WERI-Rb-1 (cell line): ENCODE measurements at regions not wholly inside any gene's neighbourhood (a gene's known extent, or its start where the extent isn't known, plus 50 kb on each side); places are given as distances from the start of the nearest gene placed in this dataset.

Source experiments
- DNase-seq: peaks from one replicate; pipeline ENCODE4 v3.0.0-alpha.2; 2020
- H3K27ac ChIP-seq: fragments of 250-450 bp; sonication (Bioruptor Pico); 2 replicates; pipeline ENCODE4 v1.5.1; 2020; ENCODE audit warnings: mild to moderate bottlenecking, moderate library complexity
- H3K27me3 ChIP-seq: fragments of 250-450 bp; sonication (Bioruptor Pico); 2 replicates; pipeline ENCODE4 v1.5.1; 2021; ENCODE audit warnings: mild to moderate bottlenecking, low read depth, moderate library complexity; ENCODE audit not compliant: insufficient read depth, severe bottlenecking
- H3K36me3 ChIP-seq: fragments of 250-450 bp; sonication (Bioruptor Pico); 2 replicates; pipeline ENCODE4 v1.5.1; 2020; ENCODE audit warnings: mild to moderate bottlenecking, moderate library complexity
- H3K4me3 ChIP-seq: 2 replicates; pipeline ENCODE4 v1.5.1; 2011; ENCODE audit warnings: low read depth, mild to moderate bottlenecking, control low read depth, low read length
- H3K9me3 ChIP-seq: fragments of 250-450 bp; sonication (Bioruptor Pico); 2 replicates; pipeline ENCODE4 v1.5.1; 2021; ENCODE audit warnings: mild to moderate bottlenecking, moderate library complexity; ENCODE audit not compliant: severe bottlenecking
- TF ChIP-seq, protein P1 (sequence below): IDR thresholded peaks from 2 replicates; pipeline ENCODE4 v1.5.1; 2011; ENCODE audit warnings: low read depth, mild to moderate bottlenecking, control low read depth, inconsistent platforms, low read length

- H3K4me3 ChIP-seq = no peak overlapping the region
- no peak overlapping the region for H3K27ac ChIP-seq
- no peaks in the 10 kb centered on the region for H3K36me3 ChIP-seq
- H3K9me3 ChIP-seq = no peaks in the 10 kb centered on the region
- TF ChIP-seq, protein P1, sequence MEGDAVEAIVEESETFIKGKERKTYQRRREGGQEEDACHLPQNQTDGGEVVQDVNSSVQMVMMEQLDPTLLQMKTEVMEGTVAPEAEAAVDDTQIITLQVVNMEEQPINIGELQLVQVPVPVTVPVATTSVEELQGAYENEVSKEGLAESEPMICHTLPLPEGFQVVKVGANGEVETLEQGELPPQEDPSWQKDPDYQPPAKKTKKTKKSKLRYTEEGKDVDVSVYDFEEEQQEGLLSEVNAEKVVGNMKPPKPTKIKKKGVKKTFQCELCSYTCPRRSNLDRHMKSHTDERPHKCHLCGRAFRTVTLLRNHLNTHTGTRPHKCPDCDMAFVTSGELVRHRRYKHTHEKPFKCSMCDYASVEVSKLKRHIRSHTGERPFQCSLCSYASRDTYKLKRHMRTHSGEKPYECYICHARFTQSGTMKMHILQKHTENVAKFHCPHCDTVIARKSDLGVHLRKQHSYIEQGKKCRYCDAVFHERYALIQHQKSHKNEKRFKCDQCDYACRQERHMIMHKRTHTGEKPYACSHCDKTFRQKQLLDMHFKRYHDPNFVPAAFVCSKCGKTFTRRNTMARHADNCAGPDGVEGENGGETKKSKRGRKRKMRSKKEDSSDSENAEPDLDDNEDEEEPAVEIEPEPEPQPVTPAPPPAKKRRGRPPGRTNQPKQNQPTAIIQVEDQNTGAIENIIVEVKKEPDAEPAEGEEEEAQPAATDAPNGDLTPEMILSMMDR = no peak
- DNase-seq = no peak
- H3K27me3 ChIP-seq = no peaks in the 10 kb centered on the region
Observed at GRCh38 chr12:78387721-78388120, 476.9 kb upstream of the SYT1 start.

DNA sequence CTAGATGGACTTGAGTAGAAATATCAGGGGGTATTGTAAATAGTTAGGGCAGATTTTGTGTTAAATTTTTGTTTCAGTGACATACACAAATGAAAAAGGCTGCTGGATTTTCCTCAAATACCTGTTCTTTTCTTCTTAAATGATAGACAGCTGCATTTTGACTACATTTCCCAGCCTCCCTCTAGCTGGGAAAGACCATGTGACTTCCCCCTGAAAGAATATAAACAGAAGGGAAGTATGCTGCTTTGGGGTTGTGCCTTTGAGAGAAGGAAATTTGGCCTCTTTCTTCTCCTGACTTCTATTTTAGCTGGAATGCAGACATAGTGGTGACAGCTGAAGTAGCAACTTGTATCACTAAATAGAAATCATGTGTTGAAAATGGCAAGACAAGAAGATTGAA, 476.1 kb upstream of the SYT1 start:
- no peaks in the 10 kb centered on the region for H3K9me3 ChIP-seq

DNA sequence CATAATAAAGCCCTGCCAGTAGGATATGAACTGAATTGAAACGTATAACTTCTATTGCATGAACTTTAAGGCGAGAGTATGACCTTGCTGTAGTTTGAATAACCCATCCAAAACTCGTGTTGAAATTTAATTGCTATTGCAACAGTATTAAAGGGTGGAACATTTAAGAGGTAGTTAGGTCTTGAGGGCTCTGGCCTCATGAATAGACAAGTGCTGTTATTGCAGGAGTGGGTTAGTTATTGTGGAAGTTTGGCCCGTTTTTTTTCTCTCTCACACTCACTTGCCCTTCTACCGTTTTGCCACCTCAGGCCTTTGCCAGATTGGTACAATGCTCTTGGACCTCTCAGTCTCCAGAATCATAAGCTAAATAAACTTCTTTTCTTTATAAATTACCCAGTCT, 473.7 kb upstream of the SYT1 start:
- H3K36me3 ChIP-seq = no peaks in the 10 kb centered on the region
- TF ChIP-seq, protein P1 = no peak
- H3K27ac ChIP-seq = no peak overlapping the region
- no peak overlapping the region for H3K4me3 ChIP-seq
- DNase-seq = no peak
- H3K9me3 ChIP-seq = no peaks in the 10 kb centered on the region
- no peaks in the 10 kb centered on the region for H3K27me3 ChIP-seq

More for the DNA sequence above, 476.1 kb upstream of the SYT1 start:
- no peak overlapping the region for H3K27ac ChIP-seq
- H3K4me3 ChIP-seq = no peak overlapping the region
- no peaks in the 10 kb centered on the region for H3K27me3 ChIP-seq
- no peaks in the 10 kb centered on the region for H3K36me3 ChIP-seq
- DNase-seq = no peak
- TF ChIP-seq, protein P1 = no peak

GRCh38 chr12:78392918-78393317, 471.7 kb upstream of the SYT1 start:
- DNase-seq = no peak
- no peaks in the 10 kb centered on the region for H3K9me3 ChIP-seq

DNA sequence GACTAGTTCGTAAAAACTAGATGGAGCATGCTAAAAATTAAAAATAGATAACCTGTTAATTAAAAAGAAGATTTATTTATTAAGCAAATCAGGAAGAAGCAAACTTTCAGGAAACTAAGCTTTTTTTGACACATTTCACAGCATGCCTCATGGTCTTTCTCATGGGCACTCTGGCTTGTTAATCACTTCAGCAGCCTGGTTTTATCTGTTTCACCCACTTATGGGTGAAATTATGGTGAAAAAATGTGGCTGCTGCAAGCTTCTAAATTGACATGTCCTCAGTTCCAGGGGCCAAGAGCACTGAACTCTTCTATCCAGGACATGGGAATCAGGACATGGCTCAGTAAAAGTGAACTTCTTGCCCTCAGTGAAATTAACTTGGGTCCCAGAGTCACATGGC, 468.6 kb upstream of the SYT1 start:
- no peak overlapping the region for H3K27ac ChIP-seq
- H3K4me3 ChIP-seq = no peak overlapping the region
- H3K36me3 ChIP-seq = no peaks in the 10 kb centered on the region
- TF ChIP-seq, protein P1 = no peak
- DNase-seq = no peak
- no peaks in the 10 kb centered on the region for H3K9me3 ChIP-seq
- H3K27me3 ChIP-seq = no peaks in the 10 kb centered on the region

More at GRCh38 chr12:78392918-78393317, 471.7 kb upstream of the SYT1 start:
- TF ChIP-seq, protein P1 = no peak
- Histone ChIP-seq H3K36me3 (no peaks in the 10 kb centered on the region), H3K27ac (no peak overlapping the region), H3K4me3 (no peak overlapping the region), H3K27me3 (no peaks in the 10 kb centered on the region)

- TF ChIP-seq, protein P1 = no peak
- H3K4me3 ChIP-seq = no peak overlapping the region
- no peaks in the 10 kb centered on the region for H3K27me3 ChIP-seq
- no peaks in the 10 kb centered on the region for H3K9me3 ChIP-seq
- no peaks in the 10 kb centered on the region for H3K36me3 ChIP-seq
- H3K27ac ChIP-seq = no peak overlapping the region
- no peak for DNase-seq
Observed at GRCh38 chr12:78396538-78396937, 468.0 kb upstream of the SYT1 start.
